Activated T-helper 1 cell treated with anti-CD3 and anti-CD28 coated beads, Interleukin-12 subunit alpha, Interleukin-12 subunit beta, Interleukin-2, Interleukin-4 antibody, amounts not matched to agents 30 ng/mL and 10 ng/mL and 1 ng/mL, durations not matched to agents 14 hours and 24 hours and 36 hours (primary cell): ENCODE measurements at regions not wholly inside any gene's neighbourhood (a gene's known extent, or its start where the extent isn't known, plus 50 kb on each side); places are given as distances from the start of the nearest gene placed in this dataset.
"Not testable (repeated sequence)": the region's sequence is repeated elsewhere in the genome, so short reads cannot be mapped to it uniquely, and the experiment has no call there.

Experiments used
- DNase-seq: peaks from one replicate; pipeline ENCODE4 v3.0.0; 2021; ENCODE audit warnings: low spot score
- H3K27ac Mint-ChIP-seq: one replicate; pipeline ENCODE4 v1.8.0; 2021; ENCODE audit warnings: mild to moderate bottlenecking, mixed read lengths
- H3K27me3 Mint-ChIP-seq: one replicate; pipeline ENCODE4 v1.8.0; 2022; ENCODE audit warnings: mild to moderate bottlenecking, moderate library complexity, mixed read lengths; ENCODE audit not compliant: insufficient read depth
- H3K36me3 Mint-ChIP-seq: one replicate; pipeline ENCODE4 v1.8.0; 2021; ENCODE audit warnings: low read depth, mixed read lengths
- H3K4me1 Mint-ChIP-seq: one replicate; pipeline ENCODE4 v1.8.0; 2021; ENCODE audit warnings: low read depth, mixed read lengths
- H3K4me3 Mint-ChIP-seq: one replicate; pipeline ENCODE4 v1.8.0; 2021; ENCODE audit warnings: mild to moderate bottlenecking, moderate library complexity, mixed read lengths
- H3K9me3 Mint-ChIP-seq: one replicate; pipeline ENCODE4 v1.8.0; 2021; ENCODE audit warnings: mixed read lengths
- intact Hi-C: fragments of 100-400 bp; cut with micrococcal nuclease; formaldehyde crosslinking; loops from one replicate; pipeline ENCODE4 v1.15.1; 2024

DNA sequence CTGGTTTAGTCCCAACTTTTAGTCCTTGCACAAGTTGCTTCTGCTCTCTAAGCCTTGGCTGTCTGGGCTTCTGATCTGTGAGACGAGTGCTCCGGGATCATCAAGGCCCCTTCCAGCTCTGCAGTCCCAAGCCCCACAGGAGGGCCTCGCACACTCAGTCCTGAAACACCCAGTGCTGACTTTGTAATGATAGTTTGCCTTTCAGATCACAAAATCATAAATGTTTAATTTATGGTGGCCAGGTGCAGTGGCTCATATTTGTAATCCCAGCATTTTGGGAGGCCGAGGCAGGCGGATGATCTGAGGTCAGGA lies 95.9 kb upstream of the SLC25A48 start:
- DNase-seq, result no peak
- Mint-ChIP-seq H3K9me3 (no peaks in the 10 kb centered on the region), H3K27ac (no peak overlapping the region), H3K4me1 (no peaks in the 10 kb centered on the region), H3K27me3 (peaks cover 3% of the 10 kb centered on the region), H3K4me3 (no peak overlapping the region), H3K36me3 (no peaks in the 10 kb centered on the region)
- intact Hi-C loops, result no loop called here

DNA sequence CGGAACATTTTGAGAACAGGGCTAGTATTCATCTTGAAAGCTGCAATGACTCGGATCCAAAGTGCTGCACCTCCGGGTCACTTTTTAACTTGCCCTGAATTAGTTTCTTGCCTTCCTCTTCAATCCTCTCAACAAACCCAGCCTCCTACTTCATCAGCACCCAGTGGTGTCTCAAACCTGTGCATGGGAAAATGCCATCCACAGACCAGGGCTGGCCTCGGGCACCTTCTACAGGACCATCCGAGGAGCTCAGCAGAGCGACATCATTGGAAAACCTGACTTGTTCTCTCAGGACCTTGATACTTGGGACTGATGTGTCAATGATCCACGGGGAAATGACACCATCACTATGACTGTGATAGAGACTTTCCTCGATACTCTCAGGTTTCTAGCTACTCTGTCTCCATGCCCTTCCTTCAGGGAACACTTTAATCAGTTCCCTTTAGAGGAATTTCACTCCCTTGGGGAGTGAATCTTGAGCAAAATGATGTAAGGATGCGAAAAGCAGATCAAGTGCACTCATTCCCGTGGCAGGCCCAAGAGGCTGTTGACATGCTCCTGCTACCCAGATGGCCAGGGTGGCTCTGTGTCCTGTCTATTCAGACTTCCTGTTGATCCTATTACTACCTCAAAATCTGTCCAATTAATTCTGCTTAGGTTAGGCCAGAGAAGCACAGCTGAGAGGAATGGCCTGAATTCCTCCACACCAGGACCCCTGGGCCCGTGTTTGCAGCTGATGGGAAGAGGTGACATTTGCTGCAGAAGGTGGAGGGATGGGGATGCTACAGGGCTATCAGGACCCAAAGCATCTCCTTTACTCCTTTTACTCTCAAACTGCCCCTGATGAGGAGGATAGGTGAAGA lies 96.5 kb upstream of the SLC25A48 start:
- no peaks in the 10 kb centered on the region for H3K4me1 Mint-ChIP-seq
- no peak for DNase-seq
- H3K27ac Mint-ChIP-seq, result no peak overlapping the region
- H3K27me3 Mint-ChIP-seq, result peaks cover 3% of the 10 kb centered on the region
- H3K4me3 Mint-ChIP-seq, result no peak overlapping the region
- intact Hi-C loops, result no loop called here
- no peaks in the 10 kb centered on the region for H3K9me3 Mint-ChIP-seq
- no peaks in the 10 kb centered on the region for H3K36me3 Mint-ChIP-seq

DNA sequence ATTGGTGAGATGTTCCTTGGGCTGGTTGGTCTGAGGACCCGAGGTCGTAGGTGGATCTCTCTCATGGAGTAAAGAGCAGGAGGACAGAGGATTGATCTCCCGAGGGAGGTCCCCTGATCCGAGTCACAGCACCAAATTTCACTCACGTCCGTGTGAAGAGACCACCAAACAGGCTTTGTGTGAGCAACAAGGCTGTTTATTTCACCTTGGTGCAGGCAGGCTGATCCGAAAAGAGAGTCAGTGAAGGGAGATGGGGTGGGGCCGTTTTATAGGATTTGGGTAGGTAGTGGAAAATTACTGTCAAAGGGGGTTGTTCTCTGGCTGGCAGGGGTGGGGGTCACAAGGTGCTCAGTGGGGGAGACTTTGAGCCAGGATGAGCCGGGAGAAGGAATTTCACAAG lies 97.5 kb upstream of the SLC25A48 start:
- H3K9me3 Mint-ChIP-seq, H3K4me1 Mint-ChIP-seq, H3K27me3 Mint-ChIP-seq, H3K36me3 Mint-ChIP-seq, DNase-seq, H3K4me3 Mint-ChIP-seq, H3K27ac Mint-ChIP-seq, intact Hi-C loops: not testable (repeated sequence)

DNA sequence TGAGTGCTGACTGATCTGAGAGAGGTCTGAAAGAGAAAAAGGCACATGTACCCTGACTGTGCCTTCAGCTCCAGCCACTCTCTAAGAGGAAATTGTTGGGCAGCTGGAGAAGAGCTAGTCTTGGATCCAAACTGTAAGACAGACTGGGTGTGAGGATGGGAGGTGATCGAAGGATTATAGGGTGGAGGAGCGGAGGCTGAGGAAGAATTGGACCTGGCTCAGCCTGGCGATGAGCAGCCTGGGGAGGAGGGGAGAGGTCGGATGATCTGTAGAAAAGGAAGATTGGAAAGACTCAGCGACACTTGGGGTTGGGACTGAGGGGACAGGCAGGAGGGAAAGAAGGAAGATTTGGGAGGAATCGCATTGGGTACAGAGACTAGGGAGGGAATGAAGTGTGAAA lies 98.6 kb upstream of the SLC25A48 start:
- Mint-ChIP-seq H3K9me3 (no peaks in the 10 kb centered on the region), H3K27ac (no peak overlapping the region), H3K4me3 (no peak overlapping the region), H3K4me1 (no peaks in the 10 kb centered on the region), H3K36me3 (no peaks in the 10 kb centered on the region), H3K27me3 (peaks cover 3% of the 10 kb centered on the region)
- no peak for DNase-seq
- intact Hi-C loops, result no loop called here

DNA sequence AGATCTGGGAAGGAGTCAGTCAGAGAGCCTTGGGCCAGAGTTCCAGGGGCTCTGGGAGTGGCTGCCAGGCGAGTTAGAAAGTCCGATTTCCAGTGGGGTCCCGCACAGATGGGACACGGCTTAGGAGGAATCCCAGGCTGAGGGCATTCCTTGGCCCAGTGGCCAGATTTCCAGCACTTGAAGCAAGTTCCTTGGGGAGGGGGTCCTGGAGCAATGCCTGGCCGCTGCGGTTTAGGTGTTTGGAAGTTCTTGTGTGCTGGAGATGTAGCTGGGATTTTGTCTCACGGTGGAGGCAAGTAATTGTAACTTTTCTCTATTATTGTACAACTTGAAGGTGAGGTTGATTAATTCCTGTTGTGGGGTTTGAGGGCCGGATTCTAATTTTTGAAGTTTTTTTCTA lies 99.5 kb upstream of the SLC25A48 start:
- H3K27me3 Mint-ChIP-seq, H3K9me3 Mint-ChIP-seq, H3K4me3 Mint-ChIP-seq, H3K4me1 Mint-ChIP-seq, DNase-seq, H3K27ac Mint-ChIP-seq, H3K36me3 Mint-ChIP-seq, intact Hi-C loops: not testable (repeated sequence)

DNA sequence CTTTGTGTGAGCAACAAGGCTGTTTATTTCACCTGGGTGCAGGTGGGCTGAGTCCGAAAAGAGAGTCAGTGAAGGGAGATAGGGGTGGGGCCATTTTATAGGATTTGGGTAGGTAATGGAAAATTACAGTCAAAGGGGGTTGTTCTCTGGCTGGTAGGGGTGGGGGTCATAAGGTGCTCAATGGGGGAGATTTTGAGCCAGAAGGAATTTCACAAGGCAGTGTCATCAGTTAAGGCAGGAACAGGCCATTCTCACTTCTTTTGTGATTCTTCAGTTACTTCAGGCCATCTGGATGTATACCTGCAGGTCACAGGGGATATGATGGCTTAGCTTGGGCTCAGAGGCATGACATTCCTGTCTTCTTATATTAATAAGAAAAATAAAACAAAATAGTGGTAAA lies 103.4 kb upstream of the SLC25A48 start:
- intact Hi-C loops, H3K36me3 Mint-ChIP-seq, H3K27me3 Mint-ChIP-seq, H3K9me3 Mint-ChIP-seq, H3K4me3 Mint-ChIP-seq, DNase-seq, H3K27ac Mint-ChIP-seq, H3K4me1 Mint-ChIP-seq: not testable (repeated sequence)

DNA sequence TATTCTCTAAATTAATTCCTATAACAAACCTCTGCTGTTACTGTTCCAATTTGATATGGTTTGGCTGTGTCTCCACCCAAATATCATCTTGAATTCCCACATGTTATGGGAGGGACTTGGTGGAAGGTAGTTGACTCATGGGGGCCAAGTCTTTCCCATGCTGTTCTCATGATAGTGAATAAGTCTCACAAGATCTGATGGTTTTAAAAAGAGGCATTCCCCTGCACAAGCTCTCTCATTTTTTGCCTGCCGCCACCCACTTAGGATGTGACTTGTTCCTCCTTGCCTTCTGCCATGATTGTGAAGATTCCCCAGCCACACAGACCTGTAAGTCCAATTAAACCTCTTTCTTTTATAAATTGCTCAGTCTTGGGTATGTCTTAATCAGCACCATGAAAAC lies 104.3 kb upstream of the SLC25A48 start:
- DNase-seq, H3K9me3 Mint-ChIP-seq, H3K4me1 Mint-ChIP-seq, H3K27ac Mint-ChIP-seq, intact Hi-C loops, H3K36me3 Mint-ChIP-seq, H3K27me3 Mint-ChIP-seq, H3K4me3 Mint-ChIP-seq: not testable (repeated sequence)

DNA sequence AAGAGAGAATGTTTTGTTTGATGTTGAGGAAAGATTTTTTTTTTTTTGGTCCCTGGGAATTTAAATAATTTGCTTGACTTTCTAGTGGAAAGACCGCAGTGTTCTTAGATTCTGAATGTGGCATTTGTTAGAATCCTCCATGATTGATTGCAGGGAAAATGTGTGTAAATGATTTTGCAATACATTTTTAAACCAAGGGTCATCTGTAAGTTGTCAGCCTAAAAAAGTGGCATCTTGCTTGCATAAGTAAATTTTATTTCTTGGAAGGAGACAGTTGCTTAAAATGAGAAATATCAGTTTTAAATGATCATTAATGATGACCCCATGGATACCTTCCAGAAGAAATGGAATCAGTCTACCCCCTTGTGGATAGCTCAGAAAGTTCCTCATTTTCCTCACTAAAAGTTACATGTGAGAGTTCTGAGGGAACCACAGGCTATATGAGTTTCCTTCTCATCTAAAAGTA lies 105.1 kb upstream of the SLC25A48 start:
- H3K4me3 Mint-ChIP-seq, result no peak overlapping the region
- intact Hi-C loops, result no loop called here
- no peak for DNase-seq
- H3K9me3 Mint-ChIP-seq, result no peaks in the 10 kb centered on the region
- no peak overlapping the region for H3K27ac Mint-ChIP-seq
- H3K27me3 Mint-ChIP-seq, result no peaks in the 10 kb centered on the region
- no peaks in the 10 kb centered on the region for H3K36me3 Mint-ChIP-seq
- no peaks in the 10 kb centered on the region for H3K4me1 Mint-ChIP-seq

DNA sequence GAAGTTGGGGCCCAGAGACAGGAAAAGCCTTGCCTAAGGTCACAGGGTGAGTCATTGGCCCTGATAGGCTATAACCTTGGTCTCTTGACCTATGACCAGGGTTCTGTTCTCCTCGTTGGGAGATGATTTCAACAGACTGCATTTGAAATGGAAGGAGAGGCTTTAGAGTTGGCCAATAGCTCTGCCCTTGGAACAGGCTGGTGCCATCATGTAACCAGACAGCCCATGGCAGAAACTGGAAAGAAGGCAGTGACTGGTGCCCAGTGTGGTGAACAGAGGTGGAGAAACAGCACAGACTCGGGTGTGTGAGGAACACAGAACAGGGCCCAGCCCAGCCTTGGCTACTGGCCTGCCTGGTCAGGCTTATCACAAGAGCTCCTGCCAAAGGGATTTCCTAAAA lies 109.8 kb upstream of the SLC25A48 start:
- Mint-ChIP-seq H3K36me3 (no peaks in the 10 kb centered on the region), H3K9me3 (no peaks in the 10 kb centered on the region), H3K4me3 (no peak overlapping the region), H3K4me1 (no peaks in the 10 kb centered on the region), H3K27ac (no peak overlapping the region), H3K27me3 (no peaks in the 10 kb centered on the region)
- intact Hi-C loops, result no loop called here
- no peak for DNase-seq

DNA sequence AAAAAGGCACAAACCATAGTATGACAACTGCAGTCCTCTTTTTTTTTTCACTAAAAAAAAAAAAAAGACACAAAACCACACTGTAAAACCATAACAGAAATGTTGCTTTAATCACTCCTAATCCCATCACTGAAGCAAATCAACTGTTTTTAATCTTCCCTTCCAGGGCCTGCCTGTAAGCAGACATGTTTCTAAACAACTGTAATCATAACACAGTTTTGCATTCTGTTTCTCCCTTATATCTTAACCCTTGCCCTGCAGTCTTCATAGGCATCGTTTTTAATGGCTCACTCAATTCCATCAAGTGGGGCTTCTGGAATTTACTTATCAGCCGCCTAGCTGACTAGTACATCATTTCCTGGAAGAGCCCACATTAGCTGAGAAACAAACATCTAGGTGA lies 111.0 kb upstream of the SLC25A48 start:
- no peaks in the 10 kb centered on the region for H3K9me3 Mint-ChIP-seq
- no peak overlapping the region for H3K27ac Mint-ChIP-seq
- no peak overlapping the region for H3K4me3 Mint-ChIP-seq
- intact Hi-C loops, result no loop called here
- DNase-seq, result no peak
- no peaks in the 10 kb centered on the region for H3K27me3 Mint-ChIP-seq
- H3K4me1 Mint-ChIP-seq, result no peaks in the 10 kb centered on the region
- no peaks in the 10 kb centered on the region for H3K36me3 Mint-ChIP-seq

DNA sequence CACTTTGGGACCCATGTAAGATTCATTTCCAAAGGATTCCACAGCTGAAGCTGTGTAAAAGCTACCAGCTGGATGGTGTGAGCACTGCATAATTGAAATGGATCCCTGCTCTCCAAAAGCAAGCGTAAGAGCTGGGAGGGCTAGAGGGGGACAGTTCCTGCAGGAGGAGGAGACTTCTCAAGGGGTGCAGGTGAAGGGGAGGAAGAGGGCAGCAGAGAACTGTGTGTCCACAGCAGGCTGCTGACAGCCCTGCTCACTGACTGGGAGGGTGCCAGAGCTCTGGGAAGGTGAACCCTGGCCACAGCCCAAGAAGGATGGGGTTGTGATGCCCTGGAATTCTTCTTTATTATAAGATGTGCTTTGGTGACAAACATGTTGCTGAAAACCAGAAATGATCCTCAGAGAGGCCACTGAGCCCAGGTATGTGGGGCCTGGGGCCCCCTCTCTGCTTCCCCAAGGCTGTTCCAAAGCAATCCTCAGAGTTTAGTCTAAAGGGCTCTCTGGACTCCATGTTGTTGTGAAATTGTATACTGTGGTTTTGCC lies 112.8 kb upstream of the SLC25A48 start:
- Mint-ChIP-seq H3K27me3 (no peaks in the 10 kb centered on the region), H3K4me1 (no peaks in the 10 kb centered on the region), H3K27ac (no peak overlapping the region), H3K36me3 (no peaks in the 10 kb centered on the region), H3K4me3 (no peak overlapping the region), H3K9me3 (no peaks in the 10 kb centered on the region)
- DNase-seq, result no peak
- intact Hi-C loops, result no loop called here

DNA sequence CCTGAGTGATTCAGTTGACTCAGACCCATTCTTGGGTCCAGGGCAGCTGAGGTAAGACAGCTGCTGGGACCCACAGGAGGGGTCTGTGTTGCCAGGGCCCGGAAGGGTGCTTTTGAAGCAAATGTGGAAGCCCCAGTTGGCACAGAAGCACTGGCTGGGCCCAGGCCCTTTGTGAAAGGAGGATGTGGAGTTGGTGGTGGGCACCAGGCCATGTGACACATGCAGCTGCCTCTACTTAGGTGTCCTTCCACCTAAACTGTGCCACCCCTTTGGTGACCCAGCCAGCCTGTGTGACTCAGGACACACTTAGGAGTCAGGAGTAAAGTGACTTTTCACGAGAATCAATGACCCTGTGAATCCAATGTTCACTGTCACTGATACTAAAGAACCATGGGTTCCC lies 114.3 kb upstream of the SLC25A48 start:
- Mint-ChIP-seq H3K36me3 (no peaks in the 10 kb centered on the region), H3K27ac (no peak overlapping the region), H3K27me3 (no peaks in the 10 kb centered on the region), H3K4me3 (no peak overlapping the region), H3K9me3 (no peaks in the 10 kb centered on the region), H3K4me1 (no peaks in the 10 kb centered on the region)
- intact Hi-C loops, result no loop called here
- DNase-seq, result no peak

DNA sequence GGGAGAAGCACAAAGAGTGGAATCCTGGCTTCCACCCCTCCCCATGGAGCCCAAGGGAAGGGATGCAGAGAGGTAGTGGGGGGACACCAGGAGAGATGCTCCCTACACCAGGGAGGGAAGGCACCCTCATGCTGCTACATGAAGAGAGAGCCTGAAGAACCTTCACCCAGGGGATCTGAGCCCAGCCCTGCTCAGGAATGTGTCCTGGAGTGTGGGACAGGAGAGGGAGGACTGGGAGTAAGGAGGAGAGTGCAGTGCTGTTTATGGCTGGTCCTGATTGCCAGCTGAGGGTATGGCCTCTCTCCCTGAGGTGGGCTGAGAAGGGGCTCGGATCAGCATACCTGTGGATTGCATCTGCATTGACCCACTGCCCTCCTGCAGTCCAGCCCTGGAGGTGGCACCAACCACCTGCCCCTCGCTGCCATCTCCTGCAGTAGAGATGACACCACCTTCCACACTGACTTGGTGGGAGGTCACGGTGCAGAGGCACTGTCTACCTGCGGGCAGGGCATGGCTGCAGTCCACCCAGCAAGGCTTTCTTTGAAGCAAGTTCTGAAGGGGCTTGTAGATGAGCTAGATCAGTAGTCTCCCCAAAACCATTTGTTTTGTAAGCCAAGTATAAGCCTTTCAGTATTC lies 114.9 kb upstream of the SLC25A48 start:
- H3K27me3 Mint-ChIP-seq, result no peaks in the 10 kb centered on the region
- no peak for DNase-seq
- no peak overlapping the region for H3K27ac Mint-ChIP-seq
- H3K4me3 Mint-ChIP-seq, result no peak overlapping the region
- no peaks in the 10 kb centered on the region for H3K9me3 Mint-ChIP-seq
- H3K36me3 Mint-ChIP-seq, result no peaks in the 10 kb centered on the region
- H3K4me1 Mint-ChIP-seq, result no peaks in the 10 kb centered on the region
- intact Hi-C loops, result no loop called here
